ENCODE measurements at regions not wholly inside any gene's neighbourhood (a gene's known extent, or its start where the extent isn't known, plus 50 kb on each side); places are given as distances from the start of the nearest gene placed in this dataset.

- TF ChIP-seq CTCF (conservative IDR thresholded peaks at IDR 0.05; ENCODE audit: low read depth, low read length), result no peak
- TF ChIP-seq EZH2 (IDR thresholded peaks at IDR 0.05; ENCODE audit: borderline replicate concordance, low read depth, low read length, poor library complexity, severe bottlenecking), result no peak
Observed at GRCh38 chr4:31088600-31089230, 368.5 kb downstream of the PCDH7 start.
